ENCODE measurements at regions not wholly inside any gene's neighbourhood (a gene's known extent, or its start where the extent isn't known, plus 50 kb on each side); places are given as distances from the start of the nearest gene placed in this dataset.

DNA sequence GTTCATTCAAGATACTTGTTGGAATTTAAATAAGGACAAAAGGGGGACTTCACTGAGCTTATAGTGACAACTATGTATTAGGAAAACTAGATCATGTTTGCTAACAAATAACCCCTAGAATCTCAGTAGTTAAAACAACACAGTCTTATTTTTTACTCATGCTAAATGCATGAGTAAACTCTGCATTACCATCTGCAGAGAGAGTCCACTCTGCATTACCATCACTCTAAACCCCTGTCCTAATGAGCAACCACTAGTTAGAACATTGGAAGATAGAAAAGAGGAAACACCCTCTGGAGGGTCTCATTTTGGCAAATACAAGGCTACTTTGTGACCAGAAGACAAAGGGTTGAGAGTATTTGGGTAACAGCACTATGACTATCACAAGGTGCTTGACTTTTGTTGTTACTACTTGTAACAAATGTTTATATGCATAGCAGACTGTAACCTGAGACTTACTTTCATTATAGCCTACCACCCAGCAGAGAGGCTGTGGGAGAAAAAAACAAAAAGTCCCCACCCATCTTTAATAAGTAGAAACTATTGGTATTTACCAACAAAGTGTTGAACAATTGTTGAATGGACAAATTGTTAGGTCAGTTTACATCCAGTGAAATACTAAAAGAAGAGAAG lies 99.1 kb downstream of the OXSM start:
- DNase-seq (ENCODE audit: insufficient read length, low spot score) (no peak), FAIRE-seq (no peak)
- TF ChIP-seq TAF1 (IDR thresholded peaks at IDR 0.05; ENCODE audit: low read depth, low read length) (no peak), POU2F2 (IDR thresholded peaks at IDR 0.05; ENCODE audit: low read depth, low read length) (no peak), POLR2AphosphoS5 (IDR thresholded peaks at IDR 0.05; ENCODE audit: low read depth, low read length) (no peak), POLR2A (IDR thresholded peaks at IDR 0.05; ENCODE audit: low read depth, low read length) (no peak), PAX5 (IDR thresholded peaks at IDR 0.05; ENCODE audit: insufficient read depth, low read length, severe bottlenecking) (no peak), SPI1 (IDR thresholded peaks at IDR 0.05; ENCODE audit: low read depth, low read length) (no peak)

- FAIRE-seq (no peak), DNase-seq (ENCODE audit: insufficient read length, low spot score) (no peak)
- TF ChIP-seq POLR2A (IDR thresholded peaks at IDR 0.05; ENCODE audit: low read depth, low read length) (no peak), POU2F2 (IDR thresholded peaks at IDR 0.05; ENCODE audit: low read depth, low read length) (no peak), SPI1 (IDR thresholded peaks at IDR 0.05; ENCODE audit: low read depth, low read length) (no peak), POLR2AphosphoS5 (IDR thresholded peaks at IDR 0.05; ENCODE audit: low read depth, low read length) (no peak)
These were observed 99.6 kb downstream of the OXSM start for GRCh38 chr3:25889525-25889917.

- DNase-seq (ENCODE audit: insufficient read length, low spot score) (no peak), FAIRE-seq (no peak)
- TF ChIP-seq POU2F2 (IDR thresholded peaks at IDR 0.05; ENCODE audit: low read depth, low read length): no peak
- TF ChIP-seq TAF1 (IDR thresholded peaks at IDR 0.05; ENCODE audit: low read depth, low read length): no peak
- TF ChIP-seq POLR2AphosphoS5 (IDR thresholded peaks at IDR 0.05; ENCODE audit: low read depth, low read length): no peak
- TF ChIP-seq SPI1 (IDR thresholded peaks at IDR 0.05; ENCODE audit: low read depth, low read length): no peak
- no peak for TF ChIP-seq POLR2A (IDR thresholded peaks at IDR 0.05; ENCODE audit: low read depth, low read length)
- no peak for TF ChIP-seq PAX5 (IDR thresholded peaks at IDR 0.05; ENCODE audit: insufficient read depth, low read length, severe bottlenecking)
These were observed 104.2 kb downstream of the OXSM start for GRCh38 chr3:25894101-25894500.

DNA sequence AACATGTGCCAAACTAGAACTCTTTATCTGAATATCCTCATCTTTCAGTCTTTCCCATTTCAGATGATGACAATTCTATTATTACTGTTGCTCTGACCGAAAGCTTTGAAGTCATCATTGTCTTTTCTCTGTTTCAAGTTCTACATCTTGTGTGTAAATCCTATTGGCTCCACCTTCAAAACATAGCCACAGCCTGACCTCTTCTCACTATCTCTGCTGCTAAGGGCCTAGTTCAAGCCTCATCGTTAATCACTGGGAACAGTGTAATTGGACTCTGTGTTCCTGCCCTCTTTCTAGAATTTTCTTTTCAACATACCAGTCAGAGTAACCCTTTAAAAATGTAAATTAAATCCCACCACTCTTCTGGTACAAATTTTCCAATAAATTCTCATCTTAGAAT lies 105.1 kb downstream of the OXSM start:
- no peak for DNase-seq (ENCODE audit: insufficient read length, low spot score)
- no peak for TF ChIP-seq POU2F2 (IDR thresholded peaks at IDR 0.05; ENCODE audit: low read depth, low read length)
- TF ChIP-seq PAX5 (IDR thresholded peaks at IDR 0.05; ENCODE audit: insufficient read depth, low read length, severe bottlenecking): no peak
- TF ChIP-seq SPI1 (IDR thresholded peaks at IDR 0.05; ENCODE audit: low read depth, low read length): no peak
- no peak for TF ChIP-seq POLR2A (IDR thresholded peaks at IDR 0.05; ENCODE audit: low read depth, low read length)
- no peak for TF ChIP-seq POLR2AphosphoS5 (IDR thresholded peaks at IDR 0.05; ENCODE audit: low read depth, low read length)
- no peak for TF ChIP-seq TAF1 (IDR thresholded peaks at IDR 0.05; ENCODE audit: low read depth, low read length)
- no peak for FAIRE-seq

DNA sequence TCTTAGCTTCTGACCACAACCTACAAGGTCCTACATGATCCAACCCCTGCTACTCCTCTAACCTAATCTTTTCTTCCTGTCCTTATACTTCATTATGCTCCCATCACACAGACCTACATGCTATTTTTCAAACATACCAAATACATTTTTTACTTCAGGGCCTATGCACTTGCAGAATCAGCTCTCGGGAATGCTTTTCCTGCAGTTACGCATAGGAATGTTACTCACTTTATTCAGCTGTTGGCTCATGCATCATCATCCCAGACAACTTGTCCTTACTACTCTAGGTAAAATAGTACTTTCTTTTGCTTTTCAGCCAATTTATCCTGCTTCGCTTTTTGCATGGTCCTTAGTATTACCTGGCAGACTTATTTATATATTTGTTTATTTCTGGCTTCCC lies 105.6 kb downstream of the OXSM start:
- FAIRE-seq: no peak
- TF ChIP-seq TAF1 (IDR thresholded peaks at IDR 0.05; ENCODE audit: low read depth, low read length) (no peak), SPI1 (IDR thresholded peaks at IDR 0.05; ENCODE audit: low read depth, low read length) (no peak), PAX5 (IDR thresholded peaks at IDR 0.05; ENCODE audit: insufficient read depth, low read length, severe bottlenecking) (no peak), POLR2A (IDR thresholded peaks at IDR 0.05; ENCODE audit: low read depth, low read length) (no peak), POLR2AphosphoS5 (IDR thresholded peaks at IDR 0.05; ENCODE audit: low read depth, low read length) (no peak), POU2F2 (IDR thresholded peaks at IDR 0.05; ENCODE audit: low read depth, low read length) (no peak)
- no peak for DNase-seq (ENCODE audit: insufficient read length, low spot score)

DNA sequence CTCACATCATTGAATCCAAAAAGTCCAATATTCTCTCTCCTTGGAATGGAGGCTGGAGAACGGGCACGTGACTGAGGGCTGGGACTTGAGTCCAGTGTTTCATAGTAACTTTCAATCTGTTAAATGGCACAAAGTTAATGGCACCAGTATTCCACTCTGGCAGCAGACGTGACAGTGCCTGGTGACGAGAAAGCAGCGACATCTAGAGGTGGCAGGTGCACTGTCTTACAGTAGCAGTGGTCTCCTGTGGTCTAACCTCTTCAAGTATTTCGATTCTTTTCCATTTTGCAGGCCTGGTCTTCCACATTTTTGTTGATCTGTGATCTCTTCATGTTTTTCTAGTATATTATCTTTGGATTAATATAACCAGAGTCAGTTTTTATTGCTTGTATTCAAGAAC lies 107.1 kb downstream of the OXSM start:
- FAIRE-seq: peak; percentile 72
- peak; percentile 25 for DNase-seq (ENCODE audit: insufficient read length, low spot score)
- TF ChIP-seq POU2F2 (IDR thresholded peaks at IDR 0.05; ENCODE audit: low read depth, low read length) (no peak), PAX5 (IDR thresholded peaks at IDR 0.05; ENCODE audit: insufficient read depth, low read length, severe bottlenecking) (no peak), TAF1 (IDR thresholded peaks at IDR 0.05; ENCODE audit: low read depth, low read length) (no peak), POLR2A (IDR thresholded peaks at IDR 0.05; ENCODE audit: low read depth, low read length) (no peak), SPI1 (IDR thresholded peaks at IDR 0.05; ENCODE audit: low read depth, low read length) (no peak), POLR2AphosphoS5 (IDR thresholded peaks at IDR 0.05; ENCODE audit: low read depth, low read length) (no peak)

DNA sequence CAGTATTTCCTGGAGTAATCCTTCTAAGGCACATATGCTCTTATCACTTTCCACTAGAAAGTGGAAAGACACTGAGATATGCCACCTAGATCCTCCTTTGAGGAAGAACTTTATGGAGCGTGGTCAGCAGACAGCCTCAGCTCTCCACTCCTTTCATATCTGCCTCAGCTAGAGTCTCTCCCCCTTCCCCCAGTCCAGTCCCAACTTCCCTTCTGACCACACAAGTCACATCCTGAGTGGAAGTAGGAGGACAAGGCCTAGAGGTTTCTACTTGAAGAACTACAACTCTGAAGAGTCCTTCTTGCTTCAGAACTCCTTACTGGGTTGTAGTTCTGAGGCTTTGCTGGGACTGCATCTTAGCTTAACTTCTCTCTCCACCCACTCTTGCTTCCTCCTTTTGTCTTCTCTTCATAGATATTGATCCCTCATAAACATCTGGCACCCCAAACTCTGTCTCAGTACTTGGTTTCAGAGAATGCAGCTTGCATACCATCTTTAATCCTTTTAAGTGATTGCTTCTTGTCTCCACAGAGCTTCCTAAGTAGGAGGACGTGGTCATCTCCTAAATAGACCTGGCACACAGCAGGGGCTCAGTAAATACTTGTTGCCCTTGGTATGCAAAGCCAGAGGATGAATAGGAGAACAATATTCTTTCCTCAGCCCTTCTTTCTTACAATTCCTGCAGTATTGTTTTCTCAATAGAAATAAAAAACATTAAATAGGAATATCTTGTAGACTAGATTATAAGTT lies 109.6 kb downstream of the OXSM start:
- TF ChIP-seq TAF1 (IDR thresholded peaks at IDR 0.05; ENCODE audit: low read depth, low read length) (no peak), POLR2A (IDR thresholded peaks at IDR 0.05; ENCODE audit: low read depth, low read length) (no peak), PAX5 (IDR thresholded peaks at IDR 0.05; ENCODE audit: insufficient read depth, low read length, severe bottlenecking) (no peak), POU2F2 (IDR thresholded peaks at IDR 0.05; ENCODE audit: low read depth, low read length) (no peak), SPI1 (IDR thresholded peaks at IDR 0.05; ENCODE audit: low read depth, low read length) (no peak), POLR2AphosphoS5 (IDR thresholded peaks at IDR 0.05; ENCODE audit: low read depth, low read length) (no peak)
- no peak for FAIRE-seq
- no peak for DNase-seq (ENCODE audit: insufficient read length, low spot score)

GRCh38 chr3:25900161-25900560 lies 110.3 kb downstream of the OXSM start:
- TF ChIP-seq POLR2AphosphoS5 (IDR thresholded peaks at IDR 0.05; ENCODE audit: low read depth, low read length) (no peak), POU2F2 (IDR thresholded peaks at IDR 0.05; ENCODE audit: low read depth, low read length) (no peak), POLR2A (IDR thresholded peaks at IDR 0.05; ENCODE audit: low read depth, low read length) (no peak), SPI1 (IDR thresholded peaks at IDR 0.05; ENCODE audit: low read depth, low read length) (no peak), PAX5 (IDR thresholded peaks at IDR 0.05; ENCODE audit: insufficient read depth, low read length, severe bottlenecking) (no peak), TAF1 (IDR thresholded peaks at IDR 0.05; ENCODE audit: low read depth, low read length) (no peak)
- FAIRE-seq: no peak
- no peak for DNase-seq (ENCODE audit: insufficient read length, low spot score)

DNA sequence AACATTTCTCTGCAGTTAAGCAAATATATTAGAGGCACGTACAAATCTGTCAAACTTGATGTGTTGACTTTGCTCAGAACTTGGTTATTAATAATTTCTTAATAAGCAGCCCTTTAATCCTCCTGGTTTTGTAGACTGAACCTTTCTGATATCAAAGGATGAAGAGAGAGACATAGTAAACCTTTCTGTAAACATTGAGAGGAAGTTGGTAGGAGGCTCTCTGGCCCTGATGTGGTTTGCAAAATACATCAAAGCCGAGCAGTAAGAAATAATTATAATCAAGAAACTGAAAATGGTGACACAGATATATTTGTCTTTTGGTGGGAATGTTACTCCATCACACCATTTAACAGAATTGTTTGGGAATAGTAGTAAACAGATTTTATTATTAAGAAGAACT lies 111.9 kb downstream of the OXSM start:
- TF ChIP-seq SPI1 (IDR thresholded peaks at IDR 0.05; ENCODE audit: low read depth, low read length) (no peak), POLR2A (IDR thresholded peaks at IDR 0.05; ENCODE audit: low read depth, low read length) (no peak), POU2F2 (IDR thresholded peaks at IDR 0.05; ENCODE audit: low read depth, low read length) (no peak), TAF1 (IDR thresholded peaks at IDR 0.05; ENCODE audit: low read depth, low read length) (no peak), POLR2AphosphoS5 (IDR thresholded peaks at IDR 0.05; ENCODE audit: low read depth, low read length) (no peak), PAX5 (IDR thresholded peaks at IDR 0.05; ENCODE audit: insufficient read depth, low read length, severe bottlenecking) (no peak)
- FAIRE-seq: no peak

More for the DNA sequence above, 111.9 kb downstream of the OXSM start:
- DNase-seq (ENCODE audit: insufficient read length, low spot score): no peak

Measured in GM12891 (cell line).